ENCODE measurements at regions not wholly inside any gene's neighbourhood (a gene's known extent, or its start where the extent isn't known, plus 50 kb on each side); places are given as distances from the start of the nearest gene placed in this dataset.

- DNase-seq (ENCODE audit: low read depth) = no peak
- TF ChIP-seq CTCF (IDR thresholded peaks at IDR 0.05; ENCODE audit: insufficient read depth, low read length) = no peak
- H3K4me3 ChIP-seq (ENCODE audit: low read depth, low read length) = no peak overlapping the region
These were observed 179.8 kb downstream of the ERMARD start for GRCh38 chr6:169931261-169931660.

- DNase-seq (ENCODE audit: low read depth) = no peak
- TF ChIP-seq CTCF (IDR thresholded peaks at IDR 0.05; ENCODE audit: insufficient read depth, low read length) = no peak
- H3K4me3 ChIP-seq (ENCODE audit: low read depth, low read length) = no peak overlapping the region
These were observed 179.4 kb downstream of the ERMARD start for GRCh38 chr6:169930799-169931198.

- TF ChIP-seq CTCF (IDR thresholded peaks at IDR 0.05; ENCODE audit: insufficient read depth, low read length) = no peak
- DNase-seq (ENCODE audit: low read depth) = no peak
- H3K4me3 ChIP-seq (ENCODE audit: low read depth, low read length) = no peak overlapping the region
These were observed 176.3 kb downstream of the ERMARD start for GRCh38 chr6:169927711-169928110.

GRCh38 chr6:169926617-169927417 is 175.4 kb downstream of the ERMARD start:
- no peak for DNase-seq (ENCODE audit: low read depth)
- no peak overlapping the region for H3K4me3 ChIP-seq (ENCODE audit: low read depth, low read length)
- TF ChIP-seq CTCF (IDR thresholded peaks at IDR 0.05; ENCODE audit: insufficient read depth, low read length) = no peak

GRCh38 chr6:169923468-169924464 is 172.3 kb downstream of the ERMARD start:
- TF ChIP-seq CTCF (IDR thresholded peaks at IDR 0.05; ENCODE audit: insufficient read depth, low read length) = no peak
- DNase-seq (ENCODE audit: low read depth) = no peak
- no peak overlapping the region for H3K4me3 ChIP-seq (ENCODE audit: low read depth, low read length)

GRCh38 chr6:169921853-169922824 is 170.7 kb downstream of the ERMARD start:
- TF ChIP-seq CTCF (IDR thresholded peaks at IDR 0.05; ENCODE audit: insufficient read depth, low read length) = no peak
- H3K4me3 ChIP-seq (ENCODE audit: low read depth, low read length) = no peak overlapping the region
- DNase-seq (ENCODE audit: low read depth) = no peak
